Esophagus muscularis mucosa (tissue), 4 donors: ENCODE measurements at regions not wholly inside any gene's neighbourhood (a gene's known extent, or its start where the extent isn't known, plus 50 kb on each side); places are given as distances from the start of the nearest gene placed in this dataset.

Experiments used
- DNase-seq: peaks from one replicate; pipeline ENCODE4 v3.0.0-alpha.2; 2017; ENCODE audit errors: extremely low spot score
- H3K27ac ChIP-seq, 4 donors: fragments of 200-600 bp; sonication (generic); replicated peaks in 1 of 4; 1 replicate in 3 of 4; 2 replicates in 1 of 4; pipeline ENCODE4 v1.5.1; 2016 to 2019; ENCODE audit warnings: mild to moderate bottlenecking in 1 of 4
- H3K27me3 ChIP-seq, 4 donors: fragments of 200-600 bp; sonication (generic); one replicate each; pipeline versions ENCODE4 v1.5.1 to v1.6.0; 2016 to 2019
- H3K36me3 ChIP-seq, 4 donors: fragments of 200-600 bp; sonication (generic); one replicate each; pipeline ENCODE4 v1.5.1; 2016 to 2019
- H3K4me1 ChIP-seq, 4 donors: fragments of 200-600 bp; sonication (generic); one replicate each; pipeline ENCODE4 v1.5.1; 2016 to 2019
- H3K4me3 ChIP-seq, 4 donors: fragments of 200-600 bp; sonication (generic); 1 replicate in 2 of 4; 2 replicates in 2 of 4; pipeline ENCODE4 v1.5.1; 2016 to 2019; ENCODE audit warnings: mild to moderate bottlenecking in 4 of 4, moderate library complexity in 1 of 4
- H3K9me3 ChIP-seq, 4 donors: fragments of 200-600 bp; sonication (generic); 1 replicate in 3 of 4; 2 replicates in 1 of 4; pipeline ENCODE4 v1.5.1; 2016 to 2019
- CTCF ChIP-seq, 3 experiments: fragments of 200-600 bp in 2 of 3; fragments of 450-650 bp in 1 of 3; sonication (generic) in 2 of 3; IDR thresholded peaks; one replicate each; pipeline ENCODE4 v1.5.1; 2017 to 2019; ENCODE audit warnings: antibody characterized with exemption in 3 of 3, mild to moderate bottlenecking in 2 of 3, moderate library complexity in 1 of 3
- EP300 ChIP-seq: sonication (generic); formaldehyde crosslinking; IDR thresholded peaks from one replicate; pipeline ENCODE4 v1.6.1; 2017; ENCODE audit warnings: antibody characterized with exemption
- POLR2A ChIP-seq: fragments of 450-650 bp; IDR thresholded peaks from one replicate; pipeline ENCODE4 v1.6.1; 2017; ENCODE audit warnings: antibody characterized with exemption, moderate library complexity, mild to moderate bottlenecking, low read depth
- POLR2AphosphoS5 ChIP-seq, 2 donors: sonication (generic); formaldehyde crosslinking; IDR thresholded peaks; one replicate each; pipeline ENCODE4 v1.6.1; 2017; ENCODE audit warnings: antibody characterized with exemption in 2 of 2
- WGBS: methylation state at CpG from one replicate; pipeline ENCODE4 v1.1.5; 2018; 5-methylcytosine and 5-hydroxymethylcytosine counted together
- intact Hi-C: fragments of 100-400 bp; cut with DNase I; formaldehyde crosslinking; loops from one replicate; pipeline ENCODE4 v1.15.1; 2023

DNA sequence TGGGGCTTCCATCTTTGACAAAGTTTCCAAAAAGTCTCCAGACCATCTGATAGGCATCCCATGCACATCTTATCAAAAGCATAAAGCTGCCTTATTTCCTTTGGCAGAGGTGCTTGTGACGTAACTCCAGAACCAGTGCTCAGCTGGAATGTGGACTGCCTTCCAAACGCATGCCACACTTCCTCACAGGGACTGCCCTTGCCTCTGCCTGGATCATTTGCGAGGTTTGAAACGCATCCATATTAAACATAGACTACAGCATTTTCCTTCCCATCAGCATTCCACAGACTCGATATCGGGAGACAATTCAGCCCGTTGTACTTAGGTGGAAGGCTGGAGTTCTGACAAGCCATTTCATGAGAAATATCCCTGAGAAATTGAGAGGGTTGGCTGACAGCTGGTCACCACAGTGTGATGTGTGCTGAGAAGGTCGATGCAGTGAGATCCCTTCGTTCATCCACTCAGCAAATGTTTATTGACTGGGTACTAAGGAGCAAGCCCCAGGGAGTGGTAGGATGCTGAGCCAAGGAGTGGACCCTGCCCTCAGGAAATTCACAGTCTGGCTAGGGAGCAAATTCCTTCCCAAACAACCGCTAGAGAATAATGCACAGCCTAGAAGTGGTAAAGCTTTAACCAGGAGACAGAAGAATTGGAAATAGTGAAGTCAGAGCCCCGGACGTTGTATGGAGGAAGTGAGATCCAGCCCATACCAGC lies 376.0 kb downstream of the BCOR start:
- TF ChIP-seq CTCF (IDR thresholded peaks at IDR 0.05) (no peak), POLR2A (no peak), EP300 (no peak), POLR2AphosphoS5 (IDR thresholded peaks at IDR 0.05) (no peak)
- no peaks in the 10 kb centered on the region for H3K27me3 ChIP-seq
- no peak for DNase-seq
- 67% methylated on average over 12 of the region's 12 CpGs for WGBS
- no peak overlapping the region for H3K4me3 ChIP-seq
- no peaks in the 10 kb centered on the region for H3K36me3 ChIP-seq
- intact Hi-C loops = no loop called here
- no peaks in the 10 kb centered on the region for H3K9me3 ChIP-seq
- no peak overlapping the region for H3K27ac ChIP-seq
- peaks cover 0 to 6% (median 0%) of the 10 kb centered on the region in 4 donors for H3K4me1 ChIP-seq

DNA sequence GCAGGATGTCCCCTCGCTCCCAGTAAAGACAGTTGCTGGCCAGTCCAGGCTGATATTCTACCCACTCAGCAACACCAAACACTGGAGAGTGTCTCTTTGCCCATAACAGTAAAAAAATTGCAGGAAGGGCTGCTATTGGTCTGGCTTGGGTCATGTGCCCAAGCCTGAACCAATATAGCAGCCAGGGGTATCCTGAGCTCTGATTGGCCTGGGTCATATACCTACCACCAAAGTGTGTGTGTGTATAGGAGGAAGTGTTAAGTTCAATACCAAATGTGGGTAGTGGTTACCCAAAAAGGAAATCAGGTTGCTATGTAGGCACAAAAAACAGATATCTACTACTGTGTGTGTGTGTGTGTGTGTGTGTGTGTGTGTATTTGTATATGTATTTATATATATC lies 373.2 kb downstream of the BCOR start:
- no peaks in the 10 kb centered on the region for H3K27me3 ChIP-seq
- peaks cover 0 to 6% (median 0%) of the 10 kb centered on the region in 4 donors for H3K9me3 ChIP-seq
- no peak overlapping the region for H3K27ac ChIP-seq
- H3K4me3 ChIP-seq = no peak overlapping the region
- intact Hi-C loops = no loop called here
- no peaks in the 10 kb centered on the region for H3K36me3 ChIP-seq
- TF ChIP-seq POLR2AphosphoS5 (IDR thresholded peaks at IDR 0.05) (no peak), EP300 (no peak), POLR2A (no peak), CTCF (IDR thresholded peaks at IDR 0.05) (no peak)
- 64% methylated on average over 1 of the region's 1 CpG for WGBS
- H3K4me1 ChIP-seq = peaks cover 0 to 16% (median 4%) of the 10 kb centered on the region in 4 donors
- no peak for DNase-seq

GRCh38 chrX:39725114-39725513 lies 372.6 kb downstream of the BCOR start:
- intact Hi-C loops = no loop called here
- no peak for TF ChIP-seq EP300
- TF ChIP-seq CTCF (IDR thresholded peaks at IDR 0.05) = no peak
- no peak for TF ChIP-seq POLR2A
- TF ChIP-seq POLR2AphosphoS5 (IDR thresholded peaks at IDR 0.05) = no peak
- H3K9me3 ChIP-seq = peaks cover 0 to 6% (median 0%) of the 10 kb centered on the region in 4 donors
- no peak overlapping the region for H3K4me3 ChIP-seq
- peaks cover 0 to 17% (median 4%) of the 10 kb centered on the region in 4 donors for H3K4me1 ChIP-seq
- H3K27me3 ChIP-seq = no peaks in the 10 kb centered on the region
- no peak overlapping the region for H3K27ac ChIP-seq
- no peaks in the 10 kb centered on the region for H3K36me3 ChIP-seq
- WGBS = 87% methylated on average over 4 of the region's 4 CpGs
- DNase-seq = no peak

DNA sequence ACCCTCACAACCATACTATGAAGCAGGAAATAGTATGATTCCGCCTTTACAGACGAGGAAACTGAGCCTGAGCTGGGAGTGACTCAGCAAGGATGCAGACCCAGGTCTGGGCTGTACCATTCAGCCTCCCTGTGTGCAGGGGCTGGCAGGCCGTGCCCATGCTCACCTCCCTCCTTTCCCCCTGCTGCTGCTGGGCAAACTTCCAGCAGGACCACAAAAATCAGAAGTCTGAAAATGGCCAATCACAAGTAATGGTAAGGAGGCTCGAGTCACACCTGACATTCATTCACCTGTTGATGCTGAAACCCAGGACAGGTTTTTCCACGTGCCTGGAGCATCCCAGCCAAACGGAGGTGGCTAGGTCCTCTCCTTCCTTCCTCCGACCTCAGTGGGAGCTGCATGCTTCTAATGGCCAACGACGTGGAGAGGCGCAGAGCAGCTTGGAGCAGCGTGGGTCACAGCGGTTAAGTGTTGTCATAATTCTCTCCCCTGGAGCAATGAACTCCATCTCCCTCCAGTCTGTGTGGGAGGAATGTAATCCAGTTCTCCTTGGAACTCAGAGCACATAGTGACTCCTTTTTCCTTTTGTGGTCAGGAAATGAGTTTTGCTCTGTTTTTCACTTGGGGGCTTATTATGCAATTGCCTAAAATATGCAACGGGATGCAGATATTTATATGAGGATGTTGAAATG lies 371.7 kb downstream of the BCOR start:
- Histone ChIP-seq H3K36me3 (no peaks in the 10 kb centered on the region), H3K4me3 (no peak overlapping the region), H3K4me1 (peaks cover 3 to 24% (median 12%) of the 10 kb centered on the region in 4 donors), H3K27ac (no peak overlapping the region), H3K9me3 (peaks cover 0 to 6% (median 0%) of the 10 kb centered on the region in 4 donors), H3K27me3 (no peaks in the 10 kb centered on the region)
- WGBS = 67% methylated on average over 4 of the region's 13 CpGs
- DNase-seq = no peak
- no peak for TF ChIP-seq POLR2A
- no peak for TF ChIP-seq POLR2AphosphoS5 (IDR thresholded peaks at IDR 0.05)
- TF ChIP-seq EP300 = no peak
- no peak for TF ChIP-seq CTCF (IDR thresholded peaks at IDR 0.05)
- intact Hi-C loops = no loop called here
